Dermis blood vessel endothelial cell (primary cell): ENCODE measurements at regions not wholly inside any gene's neighbourhood (a gene's known extent, or its start where the extent isn't known, plus 50 kb on each side); places are given as distances from the start of the nearest gene placed in this dataset.

Source experiments
- DNase-seq: peaks from one replicate; pipeline ENCODE4 v3.0.0; 2010

DNA sequence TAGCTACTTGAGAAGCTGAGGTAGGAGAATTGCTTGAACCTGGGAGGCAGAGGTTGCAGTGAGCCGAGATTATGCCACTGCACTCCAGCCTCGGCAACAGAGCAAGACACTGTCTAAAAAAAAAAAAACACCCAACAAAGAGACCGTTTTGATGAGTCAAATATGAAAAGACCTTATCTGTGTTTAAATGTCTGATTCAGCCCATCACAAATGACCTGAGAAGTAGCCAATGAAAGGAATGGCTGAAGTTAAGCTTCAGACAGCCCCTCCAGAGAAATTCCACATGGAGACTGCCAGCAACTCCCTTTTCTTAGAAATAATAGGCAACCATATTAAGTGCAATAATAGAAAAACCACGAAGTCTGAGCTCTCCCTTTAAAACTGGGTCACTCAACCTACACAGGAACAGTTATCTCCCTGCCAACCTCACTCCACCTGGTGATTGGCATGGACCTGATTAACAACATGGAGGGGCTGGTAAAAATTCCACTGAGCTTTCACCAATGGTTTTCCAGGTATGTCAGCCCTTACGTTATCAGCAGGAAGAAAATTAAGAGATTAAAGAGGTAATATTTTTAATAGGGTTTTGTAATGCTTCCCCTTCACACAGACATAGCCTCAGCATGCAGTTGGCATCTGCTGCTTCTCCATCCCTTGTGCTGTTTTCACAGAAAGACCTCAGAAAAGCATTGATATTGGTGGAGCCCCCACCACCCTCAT, 238.1 kb upstream of the STT3B start:
- no peak for DNase-seq

DNA sequence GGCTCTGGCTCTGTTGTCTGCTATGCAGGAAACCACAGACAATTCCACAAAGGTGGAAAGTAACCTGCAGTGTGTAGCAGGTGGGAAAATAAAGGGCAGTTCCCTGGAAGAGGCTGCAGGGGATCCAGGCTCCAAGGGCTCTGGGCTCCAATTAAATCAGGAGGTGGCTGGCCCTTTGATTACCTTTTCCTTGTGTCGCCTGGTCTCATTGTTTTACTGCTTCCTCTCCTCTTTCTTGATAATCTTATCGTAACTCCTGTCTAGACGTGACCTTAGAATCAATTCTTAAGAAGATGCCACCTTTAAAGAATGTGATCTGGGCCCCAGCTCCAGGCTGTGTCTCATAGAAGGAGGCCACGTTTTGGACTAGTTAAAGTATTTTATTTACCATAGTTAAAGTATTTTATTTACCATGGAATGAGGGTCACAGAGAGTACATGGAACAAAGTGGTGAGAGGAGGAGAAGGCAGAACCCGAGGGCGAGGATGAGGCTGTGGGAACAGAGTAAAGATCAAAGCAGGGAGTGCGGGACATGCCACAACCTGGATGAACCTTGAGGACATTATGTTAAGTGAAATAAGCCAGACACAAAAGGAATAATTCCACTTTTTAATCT, 237.5 kb upstream of the STT3B start:
- DNase-seq: no peak

GRCh38 chr3:31297726-31298298, 234.9 kb upstream of the STT3B start:
- no peak for DNase-seq

DNA sequence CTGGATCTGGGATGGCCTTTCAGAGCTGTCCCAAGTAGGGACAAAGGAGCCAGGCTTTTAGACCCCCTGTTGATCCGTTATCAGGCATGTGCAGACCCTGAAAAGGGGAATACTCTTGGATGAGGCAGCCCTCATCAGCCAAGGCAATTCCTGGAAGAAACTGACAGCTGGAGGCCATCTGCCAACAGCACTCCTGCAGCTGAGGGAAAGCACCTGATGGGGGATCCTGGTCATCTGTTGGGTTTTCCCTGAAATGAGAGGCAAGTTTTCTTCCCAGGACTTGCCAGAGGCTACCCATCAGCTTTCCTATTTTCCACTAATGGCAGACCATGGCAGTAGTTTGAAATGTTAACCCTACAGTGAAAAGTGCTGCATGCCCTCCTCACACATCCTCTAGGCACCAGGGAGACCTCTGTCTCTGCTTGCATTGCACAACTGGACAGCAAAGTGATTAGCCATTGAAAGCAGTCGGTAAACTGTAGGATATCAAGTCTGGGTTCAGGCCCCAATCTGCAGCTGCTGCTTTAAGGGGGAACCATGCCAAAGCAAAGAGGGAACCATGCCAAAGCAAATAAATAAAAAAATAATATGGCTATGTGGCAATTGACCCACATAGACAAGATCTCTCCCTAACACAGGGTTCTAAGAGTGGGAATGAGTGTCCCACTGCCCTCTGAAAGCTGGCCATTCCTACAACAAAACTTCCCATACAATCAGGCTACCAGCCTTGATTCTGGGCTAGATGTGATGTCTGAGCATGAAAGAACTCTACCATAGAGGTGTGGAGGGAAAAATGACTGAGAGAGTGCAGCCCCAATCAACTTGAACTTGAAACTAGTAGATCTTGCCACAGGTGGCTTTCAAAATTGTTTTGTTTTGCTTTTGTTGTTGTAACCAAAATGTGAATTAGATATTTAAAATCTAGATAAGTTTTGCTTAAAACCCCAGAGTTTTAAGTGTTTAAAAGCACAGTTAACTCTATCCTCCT, 232.0 kb upstream of the STT3B start:
- peak; percentile 31 for DNase-seq

- no peak for DNase-seq
Measured at GRCh38 chr3:31302343-31302742, 230.4 kb upstream of the STT3B start.

DNA sequence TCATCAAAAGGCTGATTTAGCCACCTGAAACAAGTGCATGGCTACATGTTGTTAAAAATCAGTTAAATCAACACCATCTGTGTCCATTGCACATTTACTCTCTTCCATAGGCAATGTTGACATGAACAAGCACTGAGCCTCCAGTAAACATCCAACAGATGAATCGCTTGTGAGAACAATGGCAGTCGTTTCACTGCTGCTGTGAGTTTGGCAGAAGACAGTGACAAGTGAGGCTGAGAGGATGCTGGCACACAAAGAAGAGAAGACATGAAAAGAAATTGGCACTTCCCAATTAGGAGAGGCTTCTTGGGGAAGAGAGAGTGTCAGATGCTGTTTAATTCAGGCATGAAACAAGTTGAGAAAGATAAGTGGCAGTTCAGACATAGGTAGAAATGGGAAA, 227.4 kb upstream of the STT3B start:
- DNase-seq: no peak

- DNase-seq: no peak
Measured at GRCh38 chr3:31307131-31307785, 225.5 kb upstream of the STT3B start.

- DNase-seq: no peak
Measured at GRCh38 chr3:31311559-31311958, 221.2 kb upstream of the STT3B start.

GRCh38 chr3:31312400-31312799, 220.3 kb upstream of the STT3B start:
- DNase-seq: no peak

DNA sequence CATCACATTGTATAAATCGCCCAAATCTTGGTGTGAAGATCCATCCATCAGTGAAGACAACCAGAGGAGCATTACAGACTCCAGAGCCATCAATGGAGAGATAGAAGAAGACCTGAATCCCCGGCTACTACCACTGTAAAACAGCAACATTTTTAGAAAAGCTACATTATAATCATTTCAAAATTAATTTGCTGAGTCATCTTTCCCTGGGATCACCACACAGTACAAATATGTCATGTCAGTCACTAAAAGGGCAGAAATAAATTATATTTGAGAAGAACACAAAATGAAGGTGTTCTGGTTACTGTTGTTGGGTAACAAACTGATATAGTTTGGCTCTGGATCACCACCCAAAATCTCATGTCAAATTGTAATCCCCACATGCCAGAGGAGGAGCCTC, 218.5 kb upstream of the STT3B start:
- no peak for DNase-seq

GRCh38 chr3:31319332-31319731, 213.4 kb upstream of the STT3B start:
- DNase-seq: no peak

- peak; percentile 13 for DNase-seq
Measured at GRCh38 chr3:31321620-31322019, 211.1 kb upstream of the STT3B start.

DNA sequence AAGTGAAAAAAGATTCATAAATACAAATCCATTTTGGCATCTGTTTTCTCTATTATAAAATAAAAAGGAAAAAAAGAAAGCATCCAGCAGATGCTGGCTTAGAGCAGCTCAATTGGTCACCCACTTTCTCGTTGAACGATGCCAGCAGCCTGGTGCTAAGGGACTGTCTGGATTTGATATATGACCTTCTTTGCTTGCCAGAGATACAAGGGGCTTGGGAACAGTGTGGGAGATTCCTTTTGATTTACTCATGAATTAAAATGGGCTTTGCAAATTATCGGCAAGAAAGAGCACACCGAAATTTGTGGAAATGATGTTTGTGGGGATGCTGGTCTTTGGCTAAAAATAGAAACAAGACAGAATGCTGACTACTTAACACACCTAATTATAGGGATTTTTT, 210.3 kb upstream of the STT3B start:
- no peak for DNase-seq

GRCh38 chr3:31327826-31328357, 204.8 kb upstream of the STT3B start:
- DNase-seq: peak; percentile 21

DNA sequence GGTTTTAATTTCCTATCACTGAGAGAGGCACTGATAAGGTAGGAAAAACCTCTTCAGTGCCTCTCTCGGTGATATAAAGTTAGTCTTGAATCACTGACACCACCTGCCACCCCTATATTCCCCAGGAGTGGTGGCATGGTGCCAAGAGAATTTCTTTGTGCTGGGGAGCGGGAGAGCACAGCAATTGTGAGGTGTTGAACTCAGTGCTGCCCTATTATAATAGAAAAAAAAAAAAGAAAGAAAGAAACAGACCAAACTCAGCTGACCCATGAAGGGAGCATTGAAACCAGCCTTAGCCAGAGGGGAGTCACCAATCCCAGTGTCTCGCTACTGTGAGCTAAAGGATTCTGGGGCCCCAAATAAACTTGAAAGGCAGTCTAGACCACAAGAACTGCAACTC, 201.4 kb upstream of the STT3B start:
- no peak for DNase-seq

- DNase-seq: peak; percentile 9
Measured at GRCh38 chr3:31341130-31341529, 191.6 kb upstream of the STT3B start.

DNA sequence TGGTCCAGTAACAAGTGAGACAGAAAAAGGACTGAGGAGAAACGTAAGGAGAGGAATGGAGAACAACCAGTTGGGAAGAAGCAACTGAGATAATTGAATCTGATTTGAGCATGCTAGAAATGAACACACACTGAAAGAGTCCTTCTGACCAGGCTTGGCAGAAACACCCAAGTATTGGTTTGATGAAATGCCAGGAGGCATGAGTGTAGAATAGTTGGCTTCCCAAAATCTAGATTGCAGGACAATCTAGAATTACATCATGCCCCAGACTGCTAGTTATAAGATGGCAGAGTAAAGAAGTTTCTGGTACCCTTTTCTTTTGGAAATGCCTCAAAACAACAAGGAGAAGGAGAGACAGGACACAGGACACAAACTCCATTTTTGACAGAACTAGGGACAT, 189.7 kb upstream of the STT3B start:
- DNase-seq: no peak

GRCh38 chr3:31345581-31345980, 187.1 kb upstream of the STT3B start:
- no peak for DNase-seq

DNA sequence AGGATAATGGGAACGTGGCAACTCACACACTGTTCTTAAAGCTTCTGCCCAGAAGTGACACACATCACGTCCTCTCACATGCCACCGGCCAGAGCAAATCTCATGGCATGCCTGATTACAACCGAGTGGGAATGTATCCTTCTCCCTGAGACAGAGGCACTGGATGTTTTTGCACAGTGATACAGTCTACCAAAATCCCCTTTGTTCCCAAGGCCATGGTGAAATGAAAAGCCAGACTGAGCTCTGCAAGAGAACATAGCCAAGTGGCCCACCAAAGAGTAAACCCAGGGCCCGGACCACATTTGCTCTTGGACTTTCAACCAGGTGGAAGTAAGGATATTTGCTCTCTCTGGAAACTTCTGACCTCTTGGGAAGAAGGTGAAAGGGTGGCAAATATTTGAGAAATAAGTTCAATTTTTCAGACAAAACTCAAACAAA, 186.2 kb upstream of the STT3B start:
- no peak for DNase-seq

DNA sequence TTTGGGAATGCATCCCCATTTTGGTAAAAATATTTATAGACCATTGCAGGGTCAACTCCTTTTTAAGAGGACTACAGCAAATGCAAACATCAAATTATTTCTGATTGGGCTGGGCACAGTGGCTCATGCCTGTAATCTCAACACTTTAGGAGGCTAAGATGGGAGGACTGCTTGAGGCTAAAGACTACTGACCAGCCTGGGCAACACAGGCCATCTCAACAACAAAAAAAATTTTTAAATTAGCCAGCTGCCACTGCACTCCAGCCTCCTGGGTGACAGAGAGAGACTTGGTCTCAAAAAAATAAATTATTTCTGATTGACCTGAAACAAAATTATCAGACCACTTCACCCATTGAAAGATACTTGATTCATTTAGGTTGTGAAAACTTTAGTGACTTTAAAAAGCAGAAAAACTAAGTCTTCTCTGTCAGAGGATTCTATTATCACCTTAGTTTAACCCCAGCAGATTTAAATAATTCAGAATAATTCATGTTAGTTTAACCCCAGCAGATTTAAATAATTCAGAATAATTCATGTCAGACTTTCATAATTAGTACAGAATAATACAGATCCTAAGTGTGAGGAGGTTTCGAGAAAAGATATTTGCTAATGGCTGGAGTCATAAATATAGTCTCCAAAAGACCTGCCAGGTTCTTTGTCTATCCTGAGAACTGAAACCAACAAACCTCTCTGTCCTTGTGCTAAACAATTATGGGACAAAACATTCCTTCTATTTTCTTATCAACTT, 183.6 kb upstream of the STT3B start:
- no peak for DNase-seq

- DNase-seq: no peak
Measured at GRCh38 chr3:31350307-31350706, 182.4 kb upstream of the STT3B start.
